ENCODE measurements at regions not wholly inside any gene's neighbourhood (a gene's known extent, or its start where the extent isn't known, plus 50 kb on each side); places are given as distances from the start of the nearest gene placed in this dataset.

- no peak for DNase-seq
- H3K27ac ChIP-seq (ENCODE audit: low read length), result no peak overlapping the region
- no peaks in the 10 kb centered on the region for H3K4me1 ChIP-seq (ENCODE audit: control insufficient read depth, insufficient read depth, low read length)
- H3K4me3 ChIP-seq (ENCODE audit: low read length), result no peak overlapping the region
- peaks cover 16% of the 10 kb centered on the region for H3K27me3 ChIP-seq (ENCODE audit: control insufficient read depth, insufficient read depth, low read length)
- H3K36me3 ChIP-seq (ENCODE audit: control insufficient read depth, insufficient read depth, low read length), result no peaks in the 10 kb centered on the region
- no peaks in the 10 kb centered on the region for H3K9me3 ChIP-seq (ENCODE audit: control insufficient read depth, low read depth, low read length)
- WGBS (ENCODE audit: insufficient coverage, low lambda C conversion rate), result 80% methylated on average over 1 of the region's 1 CpG
Observed at GRCh38 chr6:125554456-125554855, 195.0 kb upstream of the HEY2 start.

GRCh38 chr6:125558241-125558843, 191.1 kb upstream of the HEY2 start:
- no peak overlapping the region for H3K27ac ChIP-seq (ENCODE audit: low read length)

GRCh38 chr6:125558907-125559306, 190.5 kb upstream of the HEY2 start:
- WGBS (ENCODE audit: insufficient coverage, low lambda C conversion rate), result 100% methylated on average over 1 of the region's 3 CpGs
- no peaks in the 10 kb centered on the region for H3K9me3 ChIP-seq (ENCODE audit: control insufficient read depth, low read depth, low read length)

More at GRCh38 chr6:125558241-125558843, 191.1 kb upstream of the HEY2 start:
- WGBS (ENCODE audit: insufficient coverage, low lambda C conversion rate), result 50% methylated on average over 2 of the region's 7 CpGs
- H3K27me3 ChIP-seq (ENCODE audit: control insufficient read depth, insufficient read depth, low read length), result peaks cover 8% of the 10 kb centered on the region
- H3K4me1 ChIP-seq (ENCODE audit: control insufficient read depth, insufficient read depth, low read length), result no peaks in the 10 kb centered on the region
- no peaks in the 10 kb centered on the region for H3K36me3 ChIP-seq (ENCODE audit: control insufficient read depth, insufficient read depth, low read length)
- H3K4me3 ChIP-seq (ENCODE audit: low read length), result no peak overlapping the region
- H3K9me3 ChIP-seq (ENCODE audit: control insufficient read depth, low read depth, low read length), result no peaks in the 10 kb centered on the region
- no peak for DNase-seq

GRCh38 chr6:125562156-125562555, 187.3 kb upstream of the HEY2 start:
- 100% methylated on average over 1 of the region's 1 CpG for WGBS (ENCODE audit: insufficient coverage, low lambda C conversion rate)
- no peak for DNase-seq
- H3K36me3 ChIP-seq (ENCODE audit: control insufficient read depth, insufficient read depth, low read length), result no peaks in the 10 kb centered on the region
- H3K27me3 ChIP-seq (ENCODE audit: control insufficient read depth, insufficient read depth, low read length), result peaks cover 8% of the 10 kb centered on the region
- H3K4me3 ChIP-seq (ENCODE audit: low read length), result no peak overlapping the region
- H3K9me3 ChIP-seq (ENCODE audit: control insufficient read depth, low read depth, low read length), result no peaks in the 10 kb centered on the region
- H3K4me1 ChIP-seq (ENCODE audit: control insufficient read depth, insufficient read depth, low read length), result no peaks in the 10 kb centered on the region
- no peak overlapping the region for H3K27ac ChIP-seq (ENCODE audit: low read length)

More at GRCh38 chr6:125558907-125559306, 190.5 kb upstream of the HEY2 start:
- DNase-seq, result no peak
- no peaks in the 10 kb centered on the region for H3K4me1 ChIP-seq (ENCODE audit: control insufficient read depth, insufficient read depth, low read length)
- H3K36me3 ChIP-seq (ENCODE audit: control insufficient read depth, insufficient read depth, low read length), result no peaks in the 10 kb centered on the region
- no peak overlapping the region for H3K27ac ChIP-seq (ENCODE audit: low read length)
- H3K27me3 ChIP-seq (ENCODE audit: control insufficient read depth, insufficient read depth, low read length), result peaks cover 8% of the 10 kb centered on the region
- no peak overlapping the region for H3K4me3 ChIP-seq (ENCODE audit: low read length)

- no peaks in the 10 kb centered on the region for H3K36me3 ChIP-seq (ENCODE audit: control insufficient read depth, insufficient read depth, low read length)
- no peak for DNase-seq
- H3K9me3 ChIP-seq (ENCODE audit: control insufficient read depth, low read depth, low read length), result no peaks in the 10 kb centered on the region
- H3K27ac ChIP-seq (ENCODE audit: low read length), result no peak overlapping the region
- H3K4me3 ChIP-seq (ENCODE audit: low read length), result no peak overlapping the region
- peaks cover 5% of the 10 kb centered on the region for H3K27me3 ChIP-seq (ENCODE audit: control insufficient read depth, insufficient read depth, low read length)
- no peaks in the 10 kb centered on the region for H3K4me1 ChIP-seq (ENCODE audit: control insufficient read depth, insufficient read depth, low read length)
- WGBS (ENCODE audit: insufficient coverage, low lambda C conversion rate), result 80% methylated on average over 1 of the region's 5 CpGs
Observed at GRCh38 chr6:125564941-125565340, 184.5 kb upstream of the HEY2 start.

- Histone ChIP-seq H3K36me3 (ENCODE audit: control insufficient read depth, insufficient read depth, low read length) (no peaks in the 10 kb centered on the region), H3K27ac (ENCODE audit: low read length) (no peak overlapping the region)
- WGBS (ENCODE audit: insufficient coverage, low lambda C conversion rate), result no CpG with 5 or more reads among the region's 1 CpG
Observed at GRCh38 chr6:125567407-125567806, 182.0 kb upstream of the HEY2 start.

GRCh38 chr6:125568609-125569008, 180.8 kb upstream of the HEY2 start:
- H3K27ac ChIP-seq (ENCODE audit: low read length), result no peak overlapping the region
- H3K36me3 ChIP-seq (ENCODE audit: control insufficient read depth, insufficient read depth, low read length), result no peaks in the 10 kb centered on the region
- H3K4me3 ChIP-seq (ENCODE audit: low read length), result no peak overlapping the region
- no CpG with 5 or more reads among the region's 4 CpGs for WGBS (ENCODE audit: insufficient coverage, low lambda C conversion rate)
- peaks cover 5% of the 10 kb centered on the region for H3K27me3 ChIP-seq (ENCODE audit: control insufficient read depth, insufficient read depth, low read length)
- no peaks in the 10 kb centered on the region for H3K4me1 ChIP-seq (ENCODE audit: control insufficient read depth, insufficient read depth, low read length)
- DNase-seq, result no peak
- H3K9me3 ChIP-seq (ENCODE audit: control insufficient read depth, low read depth, low read length), result no peaks in the 10 kb centered on the region

More at GRCh38 chr6:125567407-125567806, 182.0 kb upstream of the HEY2 start:
- Histone ChIP-seq H3K4me1 (ENCODE audit: control insufficient read depth, insufficient read depth, low read length) (no peaks in the 10 kb centered on the region), H3K27me3 (ENCODE audit: control insufficient read depth, insufficient read depth, low read length) (peaks cover 5% of the 10 kb centered on the region), H3K4me3 (ENCODE audit: low read length) (no peak overlapping the region), H3K9me3 (ENCODE audit: control insufficient read depth, low read depth, low read length) (no peaks in the 10 kb centered on the region)
- DNase-seq, result no peak

- no peak for DNase-seq
- no CpG with 5 or more reads among the region's 2 CpGs for WGBS (ENCODE audit: insufficient coverage, low lambda C conversion rate)
- no peaks in the 10 kb centered on the region for H3K9me3 ChIP-seq (ENCODE audit: control insufficient read depth, low read depth, low read length)
Observed at GRCh38 chr6:125570526-125570925, 178.9 kb upstream of the HEY2 start.

GRCh38 chr6:125571207-125571755, 178.2 kb upstream of the HEY2 start:
- no peak overlapping the region for H3K4me3 ChIP-seq (ENCODE audit: low read length)
- DNase-seq, result no peak
- H3K27ac ChIP-seq (ENCODE audit: low read length), result no peak overlapping the region
- H3K36me3 ChIP-seq (ENCODE audit: control insufficient read depth, insufficient read depth, low read length), result no peaks in the 10 kb centered on the region
- no CpG with 5 or more reads among the region's 2 CpGs for WGBS (ENCODE audit: insufficient coverage, low lambda C conversion rate)
- H3K9me3 ChIP-seq (ENCODE audit: control insufficient read depth, low read depth, low read length), result no peaks in the 10 kb centered on the region
- no peaks in the 10 kb centered on the region for H3K4me1 ChIP-seq (ENCODE audit: control insufficient read depth, insufficient read depth, low read length)
- peaks cover 5% of the 10 kb centered on the region for H3K27me3 ChIP-seq (ENCODE audit: control insufficient read depth, insufficient read depth, low read length)

More at GRCh38 chr6:125570526-125570925, 178.9 kb upstream of the HEY2 start:
- H3K4me1 ChIP-seq (ENCODE audit: control insufficient read depth, insufficient read depth, low read length), result no peaks in the 10 kb centered on the region
- H3K27me3 ChIP-seq (ENCODE audit: control insufficient read depth, insufficient read depth, low read length), result peaks cover 5% of the 10 kb centered on the region
- H3K36me3 ChIP-seq (ENCODE audit: control insufficient read depth, insufficient read depth, low read length), result no peaks in the 10 kb centered on the region
- H3K27ac ChIP-seq (ENCODE audit: low read length), result no peak overlapping the region
- no peak overlapping the region for H3K4me3 ChIP-seq (ENCODE audit: low read length)

GRCh38 chr6:125574604-125575003, 174.8 kb upstream of the HEY2 start:
- DNase-seq, result no peak
- Histone ChIP-seq H3K36me3 (ENCODE audit: control insufficient read depth, insufficient read depth, low read length) (no peaks in the 10 kb centered on the region), H3K9me3 (ENCODE audit: control insufficient read depth, low read depth, low read length) (no peaks in the 10 kb centered on the region), H3K27me3 (ENCODE audit: control insufficient read depth, insufficient read depth, low read length) (no peaks in the 10 kb centered on the region), H3K4me1 (ENCODE audit: control insufficient read depth, insufficient read depth, low read length) (no peaks in the 10 kb centered on the region), H3K27ac (ENCODE audit: low read length) (no peak overlapping the region), H3K4me3 (ENCODE audit: low read length) (no peak overlapping the region)
- no CpG with 5 or more reads among the region's 7 CpGs for WGBS (ENCODE audit: insufficient coverage, low lambda C conversion rate)

GRCh38 chr6:125577124-125577662, 172.2 kb upstream of the HEY2 start:
- Histone ChIP-seq H3K27me3 (ENCODE audit: control insufficient read depth, insufficient read depth, low read length) (no peaks in the 10 kb centered on the region), H3K9me3 (ENCODE audit: control insufficient read depth, low read depth, low read length) (no peaks in the 10 kb centered on the region), H3K27ac (ENCODE audit: low read length) (no peak overlapping the region), H3K4me3 (ENCODE audit: low read length) (no peak overlapping the region), H3K36me3 (ENCODE audit: control insufficient read depth, insufficient read depth, low read length) (no peaks in the 10 kb centered on the region), H3K4me1 (ENCODE audit: control insufficient read depth, insufficient read depth, low read length) (no peaks in the 10 kb centered on the region)
- no peak for DNase-seq
- WGBS (ENCODE audit: insufficient coverage, low lambda C conversion rate), result 89% methylated on average over 2 of the region's 3 CpGs
